K562 (cell line): ENCODE measurements at regions not wholly inside any gene's neighbourhood (a gene's known extent, or its start where the extent isn't known, plus 50 kb on each side); places are given as distances from the start of the nearest gene placed in this dataset.

Experiments
- EZH2 ChIP-seq: IDR thresholded peaks from 2 replicates; pipeline ENCODE4 v1.6.1; 2012; ENCODE audit warnings: low read depth, mild to moderate bottlenecking, inconsistent platforms, low read length, borderline replicate concordance
- GATA2 ChIP-seq: sonication (generic); formaldehyde crosslinking; IDR thresholded peaks from 2 replicates; pipeline ENCODE4 v1.4.0; 2020; ENCODE audit warnings: mild to moderate bottlenecking, missing genetic modification reagents
- POLR2A ChIP-seq: fragments of 450-650 bp; conservative IDR thresholded peaks from 2 replicates; pipeline ENCODE4 v1.6.1; 2016
- POLR2AphosphoS2 ChIP-seq: IDR thresholded peaks from 2 replicates; pipeline ENCODE4 v1.6.1; 2012; ENCODE audit warnings: low read length, improper control_type of control experiment
- POLR2AphosphoS5 ChIP-seq: IDR thresholded peaks from 2 replicates; pipeline ENCODE4 v1.6.1; 2011; ENCODE audit warnings: mild to moderate bottlenecking, low read depth, low read length, moderate library complexity; ENCODE audit not compliant: control insufficient read depth, insufficient read depth
- SP1 ChIP-seq: sonication (generic); formaldehyde crosslinking; IDR thresholded peaks from 2 replicates; pipeline ENCODE4 v1.8.1; 2022; ENCODE audit warnings: mild to moderate bottlenecking, missing genetic modification reagents
- TEAD2 ChIP-seq: fragments of 450-650 bp; IDR thresholded peaks from 2 replicates; pipeline ENCODE4 v1.6.1; 2016; ENCODE audit warnings: missing genetic modification characterization, control low read depth, missing compliant biosample characterization
- YY1 ChIP-seq, 3 experiments: IDR thresholded peaks; 2 replicates each; pipeline ENCODE4 v1.6.1; 2011; ENCODE audit warnings: low read length in 2 of 3, mild to moderate bottlenecking in 2 of 3, moderate library complexity in 2 of 3, borderline replicate concordance in 1 of 3, control low read depth in 1 of 3, low read depth in 1 of 3; ENCODE audit not compliant: insufficient read depth in 3 of 3, insufficient replicate concordance in 2 of 3, control insufficient read depth in 1 of 3, insufficient read length in 1 of 3; ENCODE audit errors: extremely low read depth in 1 of 3
- ZFX ChIP-seq: sonication (generic); formaldehyde crosslinking; IDR thresholded peaks from 2 replicates; pipeline ENCODE4 v1.8.0; 2022; ENCODE audit warnings: mild to moderate bottlenecking, missing genetic modification reagents, moderate library complexity
- TF ChIP-seq, protein P1 (sequence below): fragments of 200-800 bp; sonication (Bioruptor generic); IDR thresholded peaks from 2 replicates; pipeline ENCODE4 v1.6.1; 2016; ENCODE audit warnings: missing genetic modification characterization, missing compliant biosample characterization
- TF ChIP-seq, protein P2 (sequence below), 3 experiments: IDR thresholded peaks in 2 of 3; conservative IDR thresholded peaks in 1 of 3; 2 replicates each; pipeline ENCODE4 v1.5.1; 2011 to 2012; ENCODE audit warnings: low read length in 3 of 3, mild to moderate bottlenecking in 3 of 3, control low read depth in 2 of 3, improper control_type of control experiment in 1 of 3, inconsistent platforms in 1 of 3, low read depth in 1 of 3, mixed read lengths in 1 of 3, moderate library complexity in 1 of 3; ENCODE audit not compliant: insufficient read depth in 2 of 3
- TF ChIP-seq, protein P3 (sequence below): fragments of 450-650 bp; IDR thresholded peaks from 2 replicates; pipeline ENCODE4 v1.6.1; 2016; ENCODE audit warnings: antibody characterized with exemption
- TF ChIP-seq, protein P4 (sequence below): sonication (generic); formaldehyde crosslinking; IDR thresholded peaks from 2 replicates; pipeline ENCODE4 v1.8.0; 2022; ENCODE audit warnings: mild to moderate bottlenecking, missing genetic modification reagents, borderline replicate concordance

DNA sequence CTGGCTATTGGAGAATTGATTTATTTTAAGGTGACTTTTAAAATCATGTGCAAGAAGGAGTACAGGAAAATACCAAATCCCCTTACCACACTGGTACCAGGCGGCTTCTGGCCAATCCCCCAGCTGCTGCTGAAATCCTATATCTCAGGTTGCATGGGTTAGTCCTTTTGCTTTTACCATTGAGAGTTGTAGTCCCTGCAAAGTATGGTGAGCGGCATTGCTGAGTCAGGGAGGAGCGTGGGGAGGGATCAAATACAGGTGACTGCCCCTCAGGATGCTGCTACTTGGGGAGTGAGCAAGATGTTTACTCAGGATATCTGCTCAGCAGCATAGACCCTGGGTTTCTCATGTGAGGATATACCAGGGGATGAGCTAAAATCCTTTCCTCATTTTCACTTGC lies 131.9 kb upstream of the STAC start:
- TF ChIP-seq, protein P1, sequence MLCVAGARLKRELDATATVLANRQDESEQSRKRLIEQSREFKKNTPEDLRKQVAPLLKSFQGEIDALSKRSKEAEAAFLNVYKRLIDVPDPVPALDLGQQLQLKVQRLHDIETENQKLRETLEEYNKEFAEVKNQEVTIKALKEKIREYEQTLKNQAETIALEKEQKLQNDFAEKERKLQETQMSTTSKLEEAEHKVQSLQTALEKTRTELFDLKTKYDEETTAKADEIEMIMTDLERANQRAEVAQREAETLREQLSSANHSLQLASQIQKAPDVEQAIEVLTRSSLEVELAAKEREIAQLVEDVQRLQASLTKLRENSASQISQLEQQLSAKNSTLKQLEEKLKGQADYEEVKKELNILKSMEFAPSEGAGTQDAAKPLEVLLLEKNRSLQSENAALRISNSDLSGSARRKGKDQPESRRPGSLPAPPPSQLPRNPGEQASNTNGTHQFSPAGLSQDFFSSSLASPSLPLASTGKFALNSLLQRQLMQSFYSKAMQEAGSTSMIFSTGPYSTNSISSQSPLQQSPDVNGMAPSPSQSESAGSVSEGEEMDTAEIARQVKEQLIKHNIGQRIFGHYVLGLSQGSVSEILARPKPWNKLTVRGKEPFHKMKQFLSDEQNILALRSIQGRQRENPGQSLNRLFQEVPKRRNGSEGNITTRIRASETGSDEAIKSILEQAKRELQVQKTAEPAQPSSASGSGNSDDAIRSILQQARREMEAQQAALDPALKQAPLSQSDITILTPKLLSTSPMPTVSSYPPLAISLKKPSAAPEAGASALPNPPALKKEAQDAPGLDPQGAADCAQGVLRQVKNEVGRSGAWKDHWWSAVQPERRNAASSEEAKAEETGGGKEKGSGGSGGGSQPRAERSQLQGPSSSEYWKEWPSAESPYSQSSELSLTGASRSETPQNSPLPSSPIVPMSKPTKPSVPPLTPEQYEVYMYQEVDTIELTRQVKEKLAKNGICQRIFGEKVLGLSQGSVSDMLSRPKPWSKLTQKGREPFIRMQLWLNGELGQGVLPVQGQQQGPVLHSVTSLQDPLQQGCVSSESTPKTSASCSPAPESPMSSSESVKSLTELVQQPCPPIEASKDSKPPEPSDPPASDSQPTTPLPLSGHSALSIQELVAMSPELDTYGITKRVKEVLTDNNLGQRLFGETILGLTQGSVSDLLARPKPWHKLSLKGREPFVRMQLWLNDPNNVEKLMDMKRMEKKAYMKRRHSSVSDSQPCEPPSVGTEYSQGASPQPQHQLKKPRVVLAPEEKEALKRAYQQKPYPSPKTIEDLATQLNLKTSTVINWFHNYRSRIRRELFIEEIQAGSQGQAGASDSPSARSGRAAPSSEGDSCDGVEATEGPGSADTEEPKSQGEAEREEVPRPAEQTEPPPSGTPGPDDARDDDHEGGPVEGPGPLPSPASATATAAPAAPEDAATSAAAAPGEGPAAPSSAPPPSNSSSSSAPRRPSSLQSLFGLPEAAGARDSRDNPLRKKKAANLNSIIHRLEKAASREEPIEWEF (CRISPR knock-in tag) = no peak
- TF ChIP-seq, protein P2, sequence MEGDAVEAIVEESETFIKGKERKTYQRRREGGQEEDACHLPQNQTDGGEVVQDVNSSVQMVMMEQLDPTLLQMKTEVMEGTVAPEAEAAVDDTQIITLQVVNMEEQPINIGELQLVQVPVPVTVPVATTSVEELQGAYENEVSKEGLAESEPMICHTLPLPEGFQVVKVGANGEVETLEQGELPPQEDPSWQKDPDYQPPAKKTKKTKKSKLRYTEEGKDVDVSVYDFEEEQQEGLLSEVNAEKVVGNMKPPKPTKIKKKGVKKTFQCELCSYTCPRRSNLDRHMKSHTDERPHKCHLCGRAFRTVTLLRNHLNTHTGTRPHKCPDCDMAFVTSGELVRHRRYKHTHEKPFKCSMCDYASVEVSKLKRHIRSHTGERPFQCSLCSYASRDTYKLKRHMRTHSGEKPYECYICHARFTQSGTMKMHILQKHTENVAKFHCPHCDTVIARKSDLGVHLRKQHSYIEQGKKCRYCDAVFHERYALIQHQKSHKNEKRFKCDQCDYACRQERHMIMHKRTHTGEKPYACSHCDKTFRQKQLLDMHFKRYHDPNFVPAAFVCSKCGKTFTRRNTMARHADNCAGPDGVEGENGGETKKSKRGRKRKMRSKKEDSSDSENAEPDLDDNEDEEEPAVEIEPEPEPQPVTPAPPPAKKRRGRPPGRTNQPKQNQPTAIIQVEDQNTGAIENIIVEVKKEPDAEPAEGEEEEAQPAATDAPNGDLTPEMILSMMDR (IDR thresholded peaks at IDR 0.05 in 2 of 3, conservative IDR thresholded peaks at IDR 0.05 in 1 of 3; ENCODE audit: insufficient read depth in 2 of 3, low read depth in 1 of 3, low read length in 3 of 3) = no peak
- TF ChIP-seq ZFX (CRISPR knock-in tag) (no peak), SP1 (CRISPR knock-in tag) (no peak), EZH2 (no peak), YY1 (IDR thresholded peaks at IDR 0.05; ENCODE audit: borderline replicate concordance in 1 of 3, control insufficient read depth in 1 of 3, extremely low read depth in 1 of 3, insufficient read depth in 3 of 3, insufficient read length in 1 of 3, insufficient replicate concordance in 2 of 3, low read depth in 1 of 3, low read length in 2 of 3) (no peak), GATA2 (CRISPR knock-in tag) (no peak), POLR2AphosphoS2 (no peak), TEAD2 (tag) (no peak), POLR2AphosphoS5 (no peak), POLR2A (no peak)
- TF ChIP-seq, protein P3, sequence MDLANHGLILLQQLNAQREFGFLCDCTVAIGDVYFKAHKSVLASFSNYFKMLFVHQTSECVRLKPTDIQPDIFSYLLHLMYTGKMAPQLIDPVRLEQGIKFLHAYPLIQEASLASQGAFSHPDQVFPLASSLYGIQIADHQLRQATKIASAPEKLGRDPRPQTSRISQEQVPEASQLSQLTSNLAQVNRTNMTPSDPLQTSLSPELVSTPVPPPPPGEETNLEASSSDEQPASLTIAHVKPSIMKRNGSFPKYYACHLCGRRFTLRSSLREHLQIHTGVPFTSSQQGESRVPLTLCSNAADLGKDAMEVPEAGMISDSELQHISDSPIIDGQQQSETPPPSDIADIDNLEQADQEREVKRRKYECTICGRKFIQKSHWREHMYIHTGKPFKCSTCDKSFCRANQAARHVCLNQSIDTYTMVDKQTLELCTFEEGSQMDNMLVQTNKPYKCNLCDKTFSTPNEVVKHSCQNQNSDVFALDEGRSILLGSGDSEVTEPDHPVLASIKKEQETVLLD = no peak
- TF ChIP-seq, protein P4, sequence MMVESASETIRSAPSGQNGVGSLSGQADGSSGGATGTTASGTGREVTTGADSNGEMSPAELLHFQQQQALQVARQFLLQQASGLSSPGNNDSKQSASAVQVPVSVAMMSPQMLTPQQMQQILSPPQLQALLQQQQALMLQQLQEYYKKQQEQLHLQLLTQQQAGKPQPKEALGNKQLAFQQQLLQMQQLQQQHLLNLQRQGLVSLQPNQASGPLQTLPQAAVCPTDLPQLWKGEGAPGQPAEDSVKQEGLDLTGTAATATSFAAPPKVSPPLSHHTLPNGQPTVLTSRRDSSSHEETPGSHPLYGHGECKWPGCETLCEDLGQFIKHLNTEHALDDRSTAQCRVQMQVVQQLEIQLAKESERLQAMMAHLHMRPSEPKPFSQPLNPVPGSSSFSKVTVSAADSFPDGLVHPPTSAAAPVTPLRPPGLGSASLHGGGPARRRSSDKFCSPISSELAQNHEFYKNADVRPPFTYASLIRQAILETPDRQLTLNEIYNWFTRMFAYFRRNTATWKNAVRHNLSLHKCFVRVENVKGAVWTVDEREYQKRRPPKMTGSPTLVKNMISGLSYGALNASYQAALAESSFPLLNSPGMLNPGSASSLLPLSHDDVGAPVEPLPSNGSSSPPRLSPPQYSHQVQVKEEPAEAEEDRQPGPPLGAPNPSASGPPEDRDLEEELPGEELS (CRISPR knock-in tag) = no peak
